Neural progenitor cell (in vitro differentiated cells): ENCODE measurements at regions not wholly inside any gene's neighbourhood (a gene's known extent, or its start where the extent isn't known, plus 50 kb on each side); places are given as distances from the start of the nearest gene placed in this dataset.

Experiments
- CTCF ChIP-seq: fragments of 200-600 bp; sonication (generic); IDR thresholded peaks from 2 replicates; pipeline ENCODE4 v1.5.1; 2017; ENCODE audit warnings: antibody characterized with exemption, mild to moderate bottlenecking
- EZH2 ChIP-seq: fragments of 200-600 bp; sonication (generic); IDR thresholded peaks from 2 replicates; pipeline ENCODE4 v1.6.1; 2017; ENCODE audit warnings: antibody characterized with exemption, mild to moderate bottlenecking, moderate library complexity

GRCh38 chr2:234386971-234387370 lies 109.9 kb downstream of the ARL4C start:
- TF ChIP-seq EZH2 (no peak), CTCF (no peak)
